Right lobe of liver (tissue), 6 donors: ENCODE measurements at regions not wholly inside any gene's neighbourhood (a gene's known extent, or its start where the extent isn't known, plus 50 kb on each side); places are given as distances from the start of the nearest gene placed in this dataset.

Experiments
- ATAC-seq, 4 donors: fragments of 200-7000 bp; cut with Tn5 transposase; one replicate each; pipeline ENCODE4 v1.9.1; 2020; ENCODE audit warnings: mild to moderate bottlenecking in 4 of 4, moderate library complexity in 4 of 4
- DNase-seq, 3 donors: peaks; one replicate each; pipeline ENCODE4 v3.0.0-alpha.2; 2020
- H3K27ac ChIP-seq, 3 donors: fragments of 200-600 bp; one replicate each; pipeline ENCODE4 v1.8.0; 2022
- H3K27me3 ChIP-seq, 2 donors: fragments of 200-600 bp; one replicate each; pipeline ENCODE4 v1.8.0; 2022
- H3K36me3 ChIP-seq, 4 donors: fragments of 200-600 bp; sonication (generic) in 1 of 4; one replicate each; pipeline versions ENCODE4 v1.5.1 to v1.8.0; 2017 to 2022; ENCODE audit warnings: control low read depth in 1 of 4
- H3K4me1 ChIP-seq, 4 donors: fragments of 200-600 bp; sonication (generic) in 1 of 4; one replicate each; pipeline versions ENCODE4 v1.5.1 to v1.8.0; 2017 to 2022; ENCODE audit warnings: control low read depth in 1 of 4
- H3K4me3 ChIP-seq, 3 donors: fragments of 200-600 bp; one replicate each; pipeline ENCODE4 v1.8.0; 2022
- H3K9me3 ChIP-seq, 4 donors: fragments of 200-600 bp; sonication (generic) in 1 of 4; one replicate each; pipeline versions ENCODE4 v1.5.1 to v1.8.0; 2017 to 2022; ENCODE audit warnings: control low read depth in 1 of 4
- POLR2A ChIP-seq: fragments of 450-650 bp; IDR thresholded peaks from one replicate; pipeline ENCODE4 v1.6.1; 2017; ENCODE audit warnings: antibody characterized with exemption, mild to moderate bottlenecking
- WGBS: methylation state at CpG from one replicate; pipeline ENCODE4 v1.1.6; 2018; ENCODE audit warnings: low coverage, low lambda C conversion rate; ENCODE audit not compliant: insufficient coverage; ENCODE audit errors: missing lambda C conversion rate; 5-methylcytosine and 5-hydroxymethylcytosine counted together
- intact Hi-C, 2 donors: fragments of 100-400 bp; cut with DNase I; formaldehyde crosslinking; loops; one replicate each; pipeline versions ENCODE4 v1.11.2 to v1.14.1; 2022
- TF ChIP-seq, protein P1 (sequence below), 4 donors: fragments of 200-600 bp in 3 of 4; fragments of 450-650 bp in 1 of 4; IDR thresholded peaks; one replicate each; pipeline versions ENCODE4 v1.5.1 to v1.8.0; 2016 to 2022; ENCODE audit warnings: antibody characterized with exemption in 4 of 4, mild to moderate bottlenecking in 2 of 4
- donor health status: DM: no; HTN: yes; CAD: no.
- donor health status: DM: no; HTN: no; CAD: no.
- donor health status: DM: no; HTN: no; CAD: no.
- donor health status: DM: no; HTN: yes; CAD: no.
- donor health status: DM: no; HTN: yes; CAD: no.

- peaks cover 0 to 14% of the 10 kb centered on the region in 2 donors for H3K27me3 ChIP-seq
- intact Hi-C loops: loop anchor here in 1 of 2 donors (5.0 kb wide), 1 partner anchor 741 kb away; no protein-coding TSS in a partner anchor
- H3K27ac ChIP-seq: no peak overlapping the region
- no peaks in the 10 kb centered on the region for H3K4me1 ChIP-seq
- WGBS: 25% methylated on average over 13 of the region's 13 CpGs
- ATAC-seq (no peak), DNase-seq (no peak)
- no peaks in the 10 kb centered on the region for H3K36me3 ChIP-seq
- H3K4me3 ChIP-seq: no peak overlapping the region
- TF ChIP-seq, protein P1, sequence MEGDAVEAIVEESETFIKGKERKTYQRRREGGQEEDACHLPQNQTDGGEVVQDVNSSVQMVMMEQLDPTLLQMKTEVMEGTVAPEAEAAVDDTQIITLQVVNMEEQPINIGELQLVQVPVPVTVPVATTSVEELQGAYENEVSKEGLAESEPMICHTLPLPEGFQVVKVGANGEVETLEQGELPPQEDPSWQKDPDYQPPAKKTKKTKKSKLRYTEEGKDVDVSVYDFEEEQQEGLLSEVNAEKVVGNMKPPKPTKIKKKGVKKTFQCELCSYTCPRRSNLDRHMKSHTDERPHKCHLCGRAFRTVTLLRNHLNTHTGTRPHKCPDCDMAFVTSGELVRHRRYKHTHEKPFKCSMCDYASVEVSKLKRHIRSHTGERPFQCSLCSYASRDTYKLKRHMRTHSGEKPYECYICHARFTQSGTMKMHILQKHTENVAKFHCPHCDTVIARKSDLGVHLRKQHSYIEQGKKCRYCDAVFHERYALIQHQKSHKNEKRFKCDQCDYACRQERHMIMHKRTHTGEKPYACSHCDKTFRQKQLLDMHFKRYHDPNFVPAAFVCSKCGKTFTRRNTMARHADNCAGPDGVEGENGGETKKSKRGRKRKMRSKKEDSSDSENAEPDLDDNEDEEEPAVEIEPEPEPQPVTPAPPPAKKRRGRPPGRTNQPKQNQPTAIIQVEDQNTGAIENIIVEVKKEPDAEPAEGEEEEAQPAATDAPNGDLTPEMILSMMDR (IDR thresholded peaks at IDR 0.05): no peak
- no peak for TF ChIP-seq POLR2A
- H3K9me3 ChIP-seq: no peaks in the 10 kb centered on the region
These were observed 103.4 kb downstream of the FAM204A start for GRCh38 chr10:118238573-118239235.

DNA sequence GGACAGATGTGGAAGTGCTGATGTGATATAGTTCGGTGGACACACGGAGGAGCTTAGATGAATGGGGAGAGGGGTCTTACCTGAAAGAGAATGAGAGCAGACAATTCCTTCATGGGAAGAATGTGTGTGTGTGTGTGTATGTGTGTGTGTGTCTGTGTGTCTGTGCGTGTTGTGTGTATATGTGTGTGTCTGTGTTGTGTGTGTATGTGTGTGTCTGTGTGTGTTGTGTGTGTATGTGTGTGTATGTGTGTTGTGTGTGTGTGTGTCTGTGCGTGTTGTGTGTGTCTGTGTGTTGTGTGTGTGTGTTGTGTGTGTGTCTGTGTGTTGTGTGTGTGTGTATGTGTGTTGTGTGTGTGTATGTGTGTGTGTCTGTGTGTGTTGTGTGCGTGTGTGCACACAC is 104.2 kb downstream of the FAM204A start:
- peaks cover 0 to 10% of the 10 kb centered on the region in 2 donors for H3K27me3 ChIP-seq
- no peak for DNase-seq
- intact Hi-C loops: loop anchor here in 1 of 2 donors (5.0 kb wide), 1 partner anchor 741 kb away; no protein-coding TSS in a partner anchor
- no peaks in the 10 kb centered on the region for H3K9me3 ChIP-seq
- TF ChIP-seq POLR2A: no peak
- TF ChIP-seq, protein P1 (IDR thresholded peaks at IDR 0.05): no peak
- no peak overlapping the region for H3K27ac ChIP-seq
- no peaks in the 10 kb centered on the region for H3K4me1 ChIP-seq
- WGBS: 43% methylated on average over 4 of the region's 5 CpGs
- ATAC-seq: no peak
- H3K36me3 ChIP-seq: no peaks in the 10 kb centered on the region
- no peak overlapping the region for H3K4me3 ChIP-seq

DNA sequence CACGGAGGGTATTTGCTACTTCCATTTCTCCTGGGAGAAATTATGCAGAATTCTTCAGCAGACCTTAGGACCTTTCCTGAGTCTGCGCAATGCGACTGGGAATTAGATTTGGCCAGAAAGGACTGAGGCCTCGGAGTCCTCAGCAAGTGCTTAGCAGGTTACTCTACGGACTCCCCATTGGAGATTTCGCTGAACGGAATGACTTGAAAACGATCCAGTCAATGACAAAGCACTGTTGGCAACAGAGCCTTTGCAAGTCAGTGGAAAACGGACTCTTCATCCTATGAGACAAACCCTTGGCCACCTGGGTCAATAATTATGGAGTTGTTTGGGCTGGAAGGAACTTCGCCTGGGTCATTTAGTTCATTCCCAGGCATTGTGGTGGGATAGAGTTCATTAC is 107.4 kb downstream of the FAM204A start:
- 54% methylated on average over 10 of the region's 10 CpGs for WGBS
- no peaks in the 10 kb centered on the region for H3K9me3 ChIP-seq
- H3K27me3 ChIP-seq: no peaks in the 10 kb centered on the region
- H3K4me3 ChIP-seq: no peak overlapping the region
- no peak overlapping the region for H3K27ac ChIP-seq
- TF ChIP-seq, protein P1 (IDR thresholded peaks at IDR 0.05): no peak
- TF ChIP-seq POLR2A: no peak
- no peak for ATAC-seq
- no peaks in the 10 kb centered on the region for H3K4me1 ChIP-seq
- intact Hi-C loops: loop anchor here in 1 of 2 donors (5.0 kb wide), 1 partner anchor 737 kb away; no protein-coding TSS in a partner anchor
- DNase-seq: no peak
- H3K36me3 ChIP-seq: no peaks in the 10 kb centered on the region

- no peak for TF ChIP-seq POLR2A
- TF ChIP-seq, protein P1 (IDR thresholded peaks at IDR 0.05): no peak
- 45% methylated on average over 2 of the region's 2 CpGs for WGBS
- Histone ChIP-seq H3K4me3 (no peak overlapping the region), H3K4me1 (no peaks in the 10 kb centered on the region), H3K27ac (no peak overlapping the region), H3K9me3 (no peaks in the 10 kb centered on the region), H3K27me3 (no peaks in the 10 kb centered on the region), H3K36me3 (no peaks in the 10 kb centered on the region)
- intact Hi-C loops: no loop called here
- no peak for DNase-seq
- ATAC-seq: no peak
These were observed 121.7 kb downstream of the FAM204A start for GRCh38 chr10:118220346-118220850.
